Activated CD4-positive, alpha-beta memory T cell treated with anti-CD3 and anti-CD28 coated beads, Interleukin-2, amount 10 ng/mL, durations not matched to agents 7 days and 5 days (primary cell): ENCODE measurements at regions not wholly inside any gene's neighbourhood (a gene's known extent, or its start where the extent isn't known, plus 50 kb on each side); places are given as distances from the start of the nearest gene placed in this dataset.

Experiments
- CTCF ChIA-PET: fragments of 350-600 bp; sonication (Branson Sonifier 250); formaldehyde crosslinking; loops from one replicate; lab custom pipeline; 2021; ENCODE audit warnings: antibody characterized with exemption, inconsistent platforms; lab: Charles Lee
- POLR2A ChIA-PET: fragments of 350-600 bp; sonication (Branson Sonifier 250); formaldehyde crosslinking; loops from one replicate; lab custom pipeline; 2021; ENCODE audit warnings: antibody characterized with exemption; lab: Charles Lee
- DNase-seq: peaks from one replicate; pipeline ENCODE4 v3.0.0-alpha.2; 2020
- H3K27ac Mint-ChIP-seq: one replicate; pipeline ENCODE4 v1.8.0; 2021; ENCODE audit warnings: mild to moderate bottlenecking, mixed read lengths
- H3K27me3 Mint-ChIP-seq: one replicate; pipeline ENCODE4 v1.8.0; 2021; ENCODE audit warnings: mixed read lengths
- H3K36me3 Mint-ChIP-seq: one replicate; pipeline ENCODE4 v1.8.0; 2021; ENCODE audit warnings: low read depth, mixed read lengths
- H3K4me1 Mint-ChIP-seq: one replicate; pipeline ENCODE4 v1.8.0; 2021; ENCODE audit warnings: mixed read lengths
- H3K4me3 Mint-ChIP-seq: one replicate; pipeline ENCODE4 v1.8.0; 2021; ENCODE audit warnings: mild to moderate bottlenecking, mixed read lengths
- H3K9me3 Mint-ChIP-seq: one replicate; pipeline ENCODE4 v1.8.0; 2021; ENCODE audit warnings: mixed read lengths

GRCh38 chr1:221206076-221206475 is 326.8 kb downstream of the HLX start:
- CTCF ChIA-PET = interaction anchor here (1.3 kb wide), 1 partner anchor 57 kb away, joined by 4 read pairs; no protein-coding TSS in a partner anchor
- no peak overlapping the region for H3K4me3 Mint-ChIP-seq
- no peaks in the 10 kb centered on the region for H3K36me3 Mint-ChIP-seq
- no peaks in the 10 kb centered on the region for H3K9me3 Mint-ChIP-seq
- H3K27ac Mint-ChIP-seq = no peak overlapping the region
- no peak for DNase-seq
- H3K27me3 Mint-ChIP-seq = no peaks in the 10 kb centered on the region
- POLR2A ChIA-PET = no interaction called here
- H3K4me1 Mint-ChIP-seq = no peaks in the 10 kb centered on the region

GRCh38 chr1:221212926-221213325 is 333.7 kb downstream of the HLX start:
- H3K27ac Mint-ChIP-seq = no peak overlapping the region
- no peaks in the 10 kb centered on the region for H3K27me3 Mint-ChIP-seq
- no peaks in the 10 kb centered on the region for H3K36me3 Mint-ChIP-seq
- POLR2A ChIA-PET = no interaction called here
- no peaks in the 10 kb centered on the region for H3K9me3 Mint-ChIP-seq
- no peaks in the 10 kb centered on the region for H3K4me1 Mint-ChIP-seq
- CTCF ChIA-PET = no interaction called here
- DNase-seq = no peak
- H3K4me3 Mint-ChIP-seq = no peak overlapping the region

- ChIA-PET POLR2A (no interaction called here), CTCF (no interaction called here)
- Mint-ChIP-seq H3K36me3 (no peaks in the 10 kb centered on the region), H3K27me3 (no peaks in the 10 kb centered on the region), H3K4me1 (no peaks in the 10 kb centered on the region), H3K4me3 (no peak overlapping the region), H3K27ac (no peak overlapping the region), H3K9me3 (no peaks in the 10 kb centered on the region)
- DNase-seq = no peak
Measured at GRCh38 chr1:221217029-221217428, 337.8 kb downstream of the HLX start.

- DNase-seq = no peak
- H3K4me1 Mint-ChIP-seq = no peaks in the 10 kb centered on the region
- H3K27me3 Mint-ChIP-seq = no peaks in the 10 kb centered on the region
- H3K9me3 Mint-ChIP-seq = peaks cover 7% of the 10 kb centered on the region
- H3K4me3 Mint-ChIP-seq = no peak overlapping the region
- no peaks in the 10 kb centered on the region for H3K36me3 Mint-ChIP-seq
- CTCF ChIA-PET = no interaction called here
- POLR2A ChIA-PET = no interaction called here
- no peak overlapping the region for H3K27ac Mint-ChIP-seq
Measured at GRCh38 chr1:221223281-221223680, 344.0 kb downstream of the HLX start.

- POLR2A ChIA-PET = no interaction called here
- Mint-ChIP-seq H3K4me3 (no peak overlapping the region), H3K27me3 (no peaks in the 10 kb centered on the region), H3K4me1 (no peaks in the 10 kb centered on the region), H3K36me3 (no peaks in the 10 kb centered on the region), H3K27ac (no peak overlapping the region), H3K9me3 (peaks cover 7% of the 10 kb centered on the region)
- no peak for DNase-seq
- CTCF ChIA-PET = no interaction called here
Measured at GRCh38 chr1:221227460-221227859, 348.2 kb downstream of the HLX start.

- no peaks in the 10 kb centered on the region for H3K36me3 Mint-ChIP-seq
- ChIA-PET CTCF (no interaction called here), POLR2A (no interaction called here)
- H3K27ac Mint-ChIP-seq = no peak overlapping the region
- no peaks in the 10 kb centered on the region for H3K4me1 Mint-ChIP-seq
- H3K9me3 Mint-ChIP-seq = peaks cover 7% of the 10 kb centered on the region
- H3K27me3 Mint-ChIP-seq = no peaks in the 10 kb centered on the region
- no peak overlapping the region for H3K4me3 Mint-ChIP-seq
- DNase-seq = no peak
Measured at GRCh38 chr1:221227872-221228337, 348.7 kb downstream of the HLX start.

- CTCF ChIA-PET = no interaction called here
Measured at GRCh38 chr1:221228594-221228993, 349.4 kb downstream of the HLX start.

GRCh38 chr1:221230605-221231004 is 351.4 kb downstream of the HLX start:
- no peaks in the 10 kb centered on the region for H3K36me3 Mint-ChIP-seq
- H3K9me3 Mint-ChIP-seq = peaks cover 3% of the 10 kb centered on the region
- H3K4me1 Mint-ChIP-seq = no peaks in the 10 kb centered on the region
- H3K4me3 Mint-ChIP-seq = no peak overlapping the region
- no peaks in the 10 kb centered on the region for H3K27me3 Mint-ChIP-seq
- ChIA-PET CTCF (no interaction called here), POLR2A (no interaction called here)
- no peak overlapping the region for H3K27ac Mint-ChIP-seq
- no peak for DNase-seq

More at GRCh38 chr1:221228594-221228993, 349.4 kb downstream of the HLX start:
- POLR2A ChIA-PET = no interaction called here
- Mint-ChIP-seq H3K9me3 (peaks cover 7% of the 10 kb centered on the region), H3K27ac (no peak overlapping the region), H3K4me3 (no peak overlapping the region), H3K27me3 (no peaks in the 10 kb centered on the region), H3K36me3 (no peaks in the 10 kb centered on the region), H3K4me1 (no peaks in the 10 kb centered on the region)
- DNase-seq = no peak

- POLR2A ChIA-PET = no interaction called here
- H3K36me3 Mint-ChIP-seq = no peaks in the 10 kb centered on the region
Measured at GRCh38 chr1:221234791-221235190, 355.5 kb downstream of the HLX start.

GRCh38 chr1:221237587-221237986 is 358.3 kb downstream of the HLX start:
- POLR2A ChIA-PET = no interaction called here
- DNase-seq = no peak
- Mint-ChIP-seq H3K27ac (no peak overlapping the region), H3K36me3 (no peaks in the 10 kb centered on the region), H3K4me1 (no peaks in the 10 kb centered on the region), H3K9me3 (no peaks in the 10 kb centered on the region), H3K27me3 (no peaks in the 10 kb centered on the region), H3K4me3 (no peak overlapping the region)
- CTCF ChIA-PET = no interaction called here

More at GRCh38 chr1:221234791-221235190, 355.5 kb downstream of the HLX start:
- Mint-ChIP-seq H3K4me1 (no peaks in the 10 kb centered on the region), H3K9me3 (no peaks in the 10 kb centered on the region), H3K4me3 (no peak overlapping the region), H3K27me3 (no peaks in the 10 kb centered on the region), H3K27ac (no peak overlapping the region)
- no peak for DNase-seq
- CTCF ChIA-PET = no interaction called here

- H3K27me3 Mint-ChIP-seq = no peaks in the 10 kb centered on the region
- DNase-seq = no peak
- no peaks in the 10 kb centered on the region for H3K36me3 Mint-ChIP-seq
- CTCF ChIA-PET = no interaction called here
- H3K27ac Mint-ChIP-seq = no peak overlapping the region
- POLR2A ChIA-PET = no interaction called here
- no peak overlapping the region for H3K4me3 Mint-ChIP-seq
- no peaks in the 10 kb centered on the region for H3K9me3 Mint-ChIP-seq
- no peaks in the 10 kb centered on the region for H3K4me1 Mint-ChIP-seq
Measured at GRCh38 chr1:221239181-221239580, 359.9 kb downstream of the HLX start.

- Mint-ChIP-seq H3K4me3 (no peak overlapping the region), H3K27ac (no peak overlapping the region), H3K9me3 (no peaks in the 10 kb centered on the region), H3K27me3 (no peaks in the 10 kb centered on the region), H3K4me1 (no peaks in the 10 kb centered on the region), H3K36me3 (no peaks in the 10 kb centered on the region)
- ChIA-PET CTCF (no interaction called here), POLR2A (no interaction called here)
- no peak for DNase-seq
Measured at GRCh38 chr1:221239792-221240191, 360.5 kb downstream of the HLX start.

- ChIA-PET CTCF (no interaction called here), POLR2A (no interaction called here)
- no peaks in the 10 kb centered on the region for H3K4me1 Mint-ChIP-seq
- DNase-seq = no peak
- H3K27ac Mint-ChIP-seq = no peak overlapping the region
- no peak overlapping the region for H3K4me3 Mint-ChIP-seq
- no peaks in the 10 kb centered on the region for H3K9me3 Mint-ChIP-seq
- no peaks in the 10 kb centered on the region for H3K27me3 Mint-ChIP-seq
- H3K36me3 Mint-ChIP-seq = no peaks in the 10 kb centered on the region
Measured at GRCh38 chr1:221240690-221241089, 361.4 kb downstream of the HLX start.

- DNase-seq = no peak
- ChIA-PET POLR2A (no interaction called here), CTCF (no interaction called here)
- no peak overlapping the region for H3K4me3 Mint-ChIP-seq
- no peaks in the 10 kb centered on the region for H3K27me3 Mint-ChIP-seq
- H3K36me3 Mint-ChIP-seq = no peaks in the 10 kb centered on the region
- no peaks in the 10 kb centered on the region for H3K9me3 Mint-ChIP-seq
- H3K4me1 Mint-ChIP-seq = no peaks in the 10 kb centered on the region
- no peak overlapping the region for H3K27ac Mint-ChIP-seq
Measured at GRCh38 chr1:221241157-221241556, 361.9 kb downstream of the HLX start.
